ENCODE measurements at regions not wholly inside any gene's neighbourhood (a gene's known extent, or its start where the extent isn't known, plus 50 kb on each side); places are given as distances from the start of the nearest gene placed in this dataset.
"Not testable (repeated sequence)": the region's sequence is repeated elsewhere in the genome, so short reads cannot be mapped to it uniquely, and the experiment has no call there.

DNA sequence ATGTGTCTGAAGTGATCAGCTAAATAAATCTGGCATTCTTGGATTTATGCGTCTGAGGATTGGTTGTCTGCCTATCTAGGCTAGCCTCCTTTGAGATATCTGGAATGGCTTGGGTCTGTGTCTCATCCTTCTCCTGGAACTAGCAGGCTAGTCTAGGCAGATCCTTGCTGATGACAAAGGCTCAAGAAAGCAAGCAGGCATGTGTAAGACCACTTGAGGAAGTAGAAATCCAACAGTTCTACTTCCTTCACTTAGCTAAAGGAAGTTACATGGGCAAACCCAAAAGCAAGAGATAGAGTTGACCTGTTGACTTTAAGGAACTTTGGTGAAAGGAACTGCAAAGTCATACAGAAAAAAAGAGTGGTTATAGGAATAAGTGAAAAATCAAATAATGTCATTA lies 672.6 kb downstream of the MAFB start:
- in situ Hi-C loops (cut with HindIII; ENCODE audit: low sequenced_read_pairs): no loop called here

GRCh38 chr20:40012026-40012425 lies 677.0 kb downstream of the MAFB start:
- in situ Hi-C loops (cut with HindIII; ENCODE audit: low sequenced_read_pairs): not testable (repeated sequence)

- in situ Hi-C loops (cut with HindIII; ENCODE audit: low sequenced_read_pairs): no loop called here
Observed at GRCh38 chr20:40010483-40010882, 678.6 kb downstream of the MAFB start.

DNA sequence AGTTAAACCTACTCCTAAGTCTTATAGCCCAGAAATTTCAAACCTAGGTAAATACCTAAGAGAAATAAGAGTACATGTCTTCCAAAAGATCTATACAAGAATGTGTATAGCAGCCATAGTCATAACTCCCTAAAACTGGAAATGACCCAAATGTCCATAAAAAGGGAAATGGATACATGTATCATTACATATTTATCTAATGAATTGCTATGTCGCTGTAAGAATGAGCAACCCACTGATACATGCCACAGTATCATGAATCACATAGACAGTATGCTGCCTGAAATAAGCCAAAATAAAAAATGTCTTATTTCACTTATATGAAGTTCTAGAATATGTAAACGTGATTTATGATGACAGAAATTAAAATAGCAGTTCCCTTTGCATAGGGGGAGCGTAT lies 679.5 kb downstream of the MAFB start:
- in situ Hi-C loops (cut with HindIII; ENCODE audit: low sequenced_read_pairs): no loop called here

- in situ Hi-C loops (cut with HindIII; ENCODE audit: low sequenced_read_pairs): no loop called here
Observed at GRCh38 chr20:40008177-40008576, 680.9 kb downstream of the MAFB start.

DNA sequence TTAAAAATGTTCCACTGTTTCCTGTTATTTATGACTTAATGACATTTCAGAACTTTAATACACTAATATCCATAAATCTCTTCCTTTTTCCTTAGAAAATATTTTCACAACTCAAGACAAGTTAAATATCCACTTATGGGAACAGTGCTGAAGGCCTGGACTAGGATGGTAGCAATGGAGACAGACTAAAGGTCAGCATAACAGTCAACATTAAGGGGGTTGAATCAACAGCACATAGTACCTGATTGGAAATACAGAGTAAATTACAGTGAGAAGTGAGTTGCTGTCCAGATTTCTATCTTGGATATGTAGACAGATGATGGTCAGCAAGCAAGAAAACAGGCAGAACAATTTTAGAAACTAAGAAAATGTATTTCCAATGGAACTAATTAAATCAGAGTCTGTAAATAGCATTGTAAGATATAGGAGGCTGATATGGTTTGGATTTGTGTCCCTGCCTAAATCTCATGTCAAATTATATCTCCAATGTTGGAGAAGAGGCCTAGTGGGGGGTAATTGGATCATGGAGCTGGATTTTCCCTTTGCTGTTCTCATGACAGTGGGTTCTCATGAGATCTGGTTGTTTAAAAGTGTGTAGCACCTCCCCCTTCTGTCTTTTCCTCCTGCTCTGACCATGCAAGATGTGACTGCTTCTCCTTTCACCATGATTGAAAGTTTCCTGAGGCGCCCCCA lies 682.7 kb downstream of the MAFB start:
- in situ Hi-C loops (cut with HindIII; ENCODE audit: low sequenced_read_pairs): no loop called here

DNA sequence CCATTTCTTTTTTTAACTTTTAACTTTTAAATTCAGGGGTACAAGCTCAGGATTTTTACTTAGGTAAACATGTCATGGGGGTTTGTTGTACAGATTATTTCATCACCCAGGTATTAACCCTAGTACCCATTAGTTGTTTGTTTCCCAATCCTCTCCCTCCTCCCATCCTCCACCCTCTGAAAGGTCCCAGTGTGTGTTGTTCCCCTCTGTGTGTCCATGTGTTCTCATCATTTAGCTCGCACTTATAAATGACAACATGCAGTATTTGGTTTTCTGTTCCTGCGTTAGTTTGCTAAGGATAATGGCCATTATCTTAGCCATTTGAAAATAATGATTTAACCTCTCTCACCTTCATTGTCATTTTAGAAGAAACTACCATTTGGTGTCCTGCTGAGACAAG lies 684.9 kb downstream of the MAFB start:
- in situ Hi-C loops (cut with HindIII; ENCODE audit: low sequenced_read_pairs): not testable (repeated sequence)

- in situ Hi-C loops (cut with HindIII; ENCODE audit: low sequenced_read_pairs): no loop called here
Observed at GRCh38 chr20:39993742-39994141, 695.3 kb downstream of the MAFB start.

DNA sequence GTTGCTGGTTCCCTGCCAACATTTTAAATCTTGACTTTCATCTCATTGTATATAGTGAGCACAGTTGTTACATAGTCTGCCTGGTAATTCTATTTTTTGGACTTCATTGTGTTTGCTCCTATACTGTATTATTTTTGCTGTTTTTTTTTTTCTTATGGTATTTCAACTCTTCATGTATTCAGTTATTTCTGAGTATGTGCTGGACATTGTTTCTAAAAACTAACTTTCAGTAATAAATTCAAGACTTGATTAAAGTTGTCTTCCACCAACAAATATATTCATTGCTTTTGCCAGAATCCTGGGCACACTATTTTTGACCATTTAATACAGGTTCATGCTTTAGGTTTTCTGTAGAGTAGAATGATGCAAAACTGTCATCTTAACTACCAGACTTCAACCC lies 698.3 kb downstream of the MAFB start:
- in situ Hi-C loops (cut with HindIII; ENCODE audit: low sequenced_read_pairs): no loop called here

DNA sequence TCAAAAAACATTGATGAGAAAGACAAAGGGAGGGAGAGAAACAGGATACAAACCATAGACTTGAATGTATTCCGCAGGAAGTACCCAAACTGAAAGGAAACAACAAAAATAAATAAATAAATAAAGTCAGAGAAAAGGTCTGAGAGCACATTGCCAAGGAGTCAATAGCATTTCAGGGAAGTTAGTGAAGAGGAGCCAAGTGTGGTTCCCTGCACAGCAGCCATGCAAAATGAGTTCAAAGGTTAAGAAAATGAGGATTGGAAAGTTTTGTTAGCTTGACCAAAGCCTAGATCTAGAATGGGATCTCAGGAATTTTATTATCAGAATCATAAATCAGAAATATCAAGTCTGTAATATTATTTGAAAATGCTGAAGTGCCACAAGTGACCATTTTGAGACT lies 700.0 kb downstream of the MAFB start:
- in situ Hi-C loops (cut with HindIII; ENCODE audit: low sequenced_read_pairs): no loop called here

DNA sequence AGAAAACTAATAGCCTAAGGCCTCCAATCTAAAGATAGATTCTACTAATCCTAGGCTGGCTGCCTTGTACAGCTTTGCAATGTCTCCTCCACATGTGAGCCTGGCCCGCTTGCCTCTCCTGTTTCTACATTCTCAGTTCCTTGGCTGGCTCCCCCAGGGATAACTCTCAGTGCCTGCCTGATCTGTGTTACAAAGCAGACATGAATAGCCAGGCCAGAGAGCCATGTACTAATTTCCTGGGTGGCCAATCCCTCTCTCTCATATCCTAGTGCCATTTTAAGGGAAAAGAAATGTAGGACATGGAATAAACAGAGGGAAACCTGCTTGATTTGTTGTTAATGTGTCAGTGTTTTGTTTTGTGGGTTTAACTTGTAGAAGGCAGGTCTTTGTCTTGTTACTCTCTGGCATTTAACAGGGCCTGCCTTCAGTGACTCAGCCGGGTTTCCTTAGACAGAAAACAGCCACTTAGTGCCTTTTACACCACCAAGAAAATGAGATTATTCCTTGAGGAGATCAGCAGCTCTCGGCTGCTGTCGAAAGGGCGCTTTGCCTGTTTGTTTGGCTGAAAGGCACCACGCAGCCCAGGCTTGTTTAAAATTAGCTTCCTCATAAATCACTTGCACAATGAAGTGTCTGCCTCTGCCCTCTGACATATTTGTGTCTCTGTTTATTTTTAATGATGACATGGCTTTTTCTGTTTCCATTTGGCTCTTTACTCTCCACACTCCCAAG lies 702.7 kb downstream of the MAFB start:
- in situ Hi-C loops (cut with HindIII; ENCODE audit: low sequenced_read_pairs): no loop called here

DNA sequence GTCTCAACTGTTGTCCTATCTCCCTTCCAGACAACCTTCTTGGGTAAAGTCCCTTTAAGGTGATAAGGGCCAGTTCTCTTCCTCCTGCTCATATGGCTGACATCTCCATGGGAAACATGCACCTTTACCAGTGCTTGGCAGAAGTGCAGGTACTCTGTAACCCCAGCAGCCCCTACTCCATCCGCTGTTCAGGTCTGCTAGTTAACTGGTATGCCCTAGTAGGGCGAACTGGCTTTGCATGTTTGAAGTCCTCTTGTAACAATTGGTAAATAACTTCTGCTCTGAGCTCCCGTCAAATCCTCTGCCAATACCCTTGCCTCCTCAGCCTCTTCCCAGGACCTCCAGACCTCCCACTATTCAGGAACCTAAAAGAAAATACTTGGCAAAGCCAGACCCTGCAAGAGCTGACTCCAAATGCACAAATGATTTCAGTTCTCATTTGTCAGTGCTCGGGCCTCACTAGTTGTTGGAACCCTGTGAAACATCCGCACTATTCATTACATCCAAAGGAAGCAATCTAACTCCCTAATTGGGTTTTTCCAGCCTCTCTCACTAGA lies 703.7 kb downstream of the MAFB start:
- in situ Hi-C loops (cut with HindIII; ENCODE audit: low sequenced_read_pairs): no loop called here

DNA sequence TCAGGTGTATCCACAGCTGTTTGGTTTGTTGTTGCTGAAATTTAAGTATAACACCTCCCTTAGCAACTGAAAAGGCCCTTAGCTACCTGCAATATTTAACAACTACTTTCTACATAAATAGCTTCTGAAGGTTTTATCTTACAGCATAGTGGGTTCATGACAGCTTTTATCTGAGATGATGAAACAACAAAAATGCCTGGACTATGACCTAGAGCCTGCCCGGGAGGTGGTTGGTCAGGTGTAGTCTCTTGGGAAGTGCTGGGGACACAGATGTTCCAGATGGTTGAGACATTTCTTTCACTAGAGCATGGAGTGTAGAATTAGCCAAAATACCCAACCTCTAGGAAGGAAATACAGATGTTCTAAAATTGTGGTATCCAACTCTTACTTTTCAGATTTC lies 705.4 kb downstream of the MAFB start:
- in situ Hi-C loops (cut with HindIII; ENCODE audit: low sequenced_read_pairs): no loop called here

GRCh38 chr20:39983183-39983582 lies 705.9 kb downstream of the MAFB start:
- in situ Hi-C loops (cut with HindIII; ENCODE audit: low sequenced_read_pairs): no loop called here

GRCh38 chr20:39974966-39975501 lies 714.0 kb downstream of the MAFB start:
- in situ Hi-C loops (cut with HindIII; ENCODE audit: low sequenced_read_pairs): no loop called here

- in situ Hi-C loops (cut with HindIII; ENCODE audit: low sequenced_read_pairs): no loop called here
Observed at GRCh38 chr20:39968495-39968894, 720.5 kb downstream of the MAFB start.

GRCh38 chr20:39967806-39968205 lies 721.2 kb downstream of the MAFB start:
- in situ Hi-C loops (cut with HindIII; ENCODE audit: low sequenced_read_pairs): no loop called here

GRCh38 chr20:39961637-39962244 lies 727.3 kb downstream of the MAFB start:
- in situ Hi-C loops (cut with HindIII; ENCODE audit: low sequenced_read_pairs): no loop called here

DNA sequence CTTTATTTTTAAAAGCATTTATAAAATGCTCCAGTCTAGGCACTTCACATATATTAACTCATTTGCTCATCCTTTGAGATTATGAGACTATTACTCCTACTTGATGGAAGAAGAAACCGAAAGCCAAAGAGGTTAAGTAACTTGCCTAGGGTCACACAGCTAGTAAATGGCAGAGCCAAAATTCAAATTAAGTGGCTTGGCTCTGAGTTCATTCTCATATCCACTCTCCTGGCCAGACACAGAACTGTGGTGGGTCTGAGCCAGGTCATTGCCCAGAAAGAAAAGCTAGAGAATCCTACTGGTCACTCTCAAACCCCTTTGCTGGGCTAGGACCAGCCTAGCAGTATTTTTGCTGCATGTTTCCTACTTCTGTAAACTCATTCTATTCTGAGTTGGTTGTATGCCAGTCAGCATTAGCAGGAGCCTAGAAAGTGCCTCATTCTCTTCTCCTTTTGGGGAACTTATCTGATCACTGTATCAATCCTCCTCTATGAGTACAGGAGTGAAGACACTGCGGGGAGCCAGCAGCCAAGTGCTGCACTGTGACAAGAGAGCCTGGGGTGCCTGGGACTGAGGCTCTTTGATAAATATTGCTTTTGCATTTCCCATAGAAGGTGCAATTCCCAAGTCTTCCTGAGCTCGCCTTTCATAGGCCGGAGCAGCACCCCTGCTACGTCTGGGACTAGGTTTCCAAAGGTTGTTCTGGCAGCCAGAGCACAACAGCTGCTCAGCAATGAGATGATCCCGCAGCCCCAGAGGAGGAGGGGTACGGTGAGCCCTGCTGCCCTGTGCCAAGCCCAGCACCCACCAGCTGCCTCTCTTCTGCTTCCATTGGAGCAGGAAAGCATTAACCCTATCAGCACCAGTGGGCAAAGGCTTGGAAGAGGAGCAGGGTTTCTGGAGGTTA lies 728.3 kb downstream of the MAFB start:
- in situ Hi-C loops (cut with HindIII; ENCODE audit: low sequenced_read_pairs): no loop called here

DNA sequence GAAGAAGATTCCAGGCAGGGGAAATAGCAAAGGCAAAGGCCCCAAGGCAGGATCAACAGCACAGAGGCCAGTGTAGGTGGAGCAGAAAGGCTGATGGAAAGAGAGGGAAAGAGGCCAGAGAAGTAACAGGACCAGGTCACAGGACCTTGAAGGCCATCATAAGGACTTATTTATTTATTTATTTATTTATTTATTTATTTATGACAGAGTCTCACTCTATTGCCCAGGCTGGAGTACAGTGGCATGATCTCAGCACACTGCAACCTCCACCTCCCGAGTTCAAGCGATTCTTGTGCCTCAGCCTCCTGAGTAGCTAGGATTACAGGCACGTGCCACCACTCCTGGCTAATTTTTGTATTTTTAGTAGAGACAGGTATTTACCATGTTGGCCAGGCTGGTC lies 731.1 kb downstream of the MAFB start:
- in situ Hi-C loops (cut with HindIII; ENCODE audit: low sequenced_read_pairs): not testable (repeated sequence)

DNA sequence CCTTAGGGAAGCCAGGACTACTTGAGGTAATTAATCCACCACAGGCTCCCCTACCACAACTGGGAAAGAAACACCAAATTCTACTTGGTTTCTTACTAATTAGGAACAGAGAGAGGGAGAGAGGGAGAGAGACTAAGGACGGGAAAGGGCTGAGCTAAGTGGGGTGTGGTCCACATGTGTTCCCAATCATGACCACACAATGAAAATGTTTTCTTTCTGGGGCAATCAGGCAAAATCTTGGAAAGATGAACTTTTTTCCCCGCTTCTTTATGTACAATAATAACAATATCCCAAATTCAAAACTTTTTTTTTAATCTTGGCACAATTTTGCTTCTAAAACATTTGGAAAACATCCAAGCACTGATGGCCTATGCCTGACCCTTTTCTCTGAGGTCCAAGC lies 734.4 kb downstream of the MAFB start:
- in situ Hi-C loops (cut with HindIII; ENCODE audit: low sequenced_read_pairs): no loop called here

All from DLD1 (cell line).